Upper lobe of left lung (tissue), 4 donors: ENCODE measurements at regions not wholly inside any gene's neighbourhood (a gene's known extent, or its start where the extent isn't known, plus 50 kb on each side); places are given as distances from the start of the nearest gene placed in this dataset.

ENCODE experiments used
- CTCF ChIP-seq, 6 experiments: fragments of 450-650 bp in 4 of 6; fragments of 200-600 bp in 2 of 6; sonication (generic) in 2 of 6; IDR thresholded peaks; one replicate each; pipeline ENCODE4 v1.5.1; 2016 to 2019; ENCODE audit warnings: antibody characterized with exemption in 6 of 6
- EP300 ChIP-seq, 4 donors: sonication (generic); formaldehyde crosslinking; IDR thresholded peaks; one replicate each; pipeline ENCODE4 v1.5.1; 2017; ENCODE audit warnings: antibody characterized with exemption in 4 of 4, control low read depth in 2 of 4
- POLR2A ChIP-seq, 4 donors: fragments of 450-650 bp; IDR thresholded peaks; one replicate each; pipeline ENCODE4 v1.5.1; 2016 to 2017; ENCODE audit warnings: antibody characterized with exemption in 4 of 4, mild to moderate bottlenecking in 2 of 4

DNA sequence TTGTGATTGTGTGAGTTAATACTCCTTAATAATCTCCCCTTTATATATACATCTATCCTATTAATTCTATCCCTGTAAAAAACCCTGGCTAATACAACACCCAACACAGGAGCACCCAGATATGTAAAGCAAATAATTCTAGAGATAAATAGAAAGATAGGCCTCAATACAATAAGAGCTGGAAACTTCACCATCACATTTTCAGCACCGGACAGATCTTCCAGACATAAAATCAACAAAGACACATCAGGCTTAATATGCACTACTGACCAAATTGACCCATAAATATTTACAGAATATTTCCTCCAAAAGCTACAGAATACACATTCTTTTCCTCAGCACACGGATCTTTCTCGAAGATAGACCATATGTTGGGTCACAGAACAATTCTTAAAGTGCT lies 71.0 kb upstream of the ST8SIA4 start:
- no peak for TF ChIP-seq CTCF (IDR thresholded peaks at IDR 0.05)
- TF ChIP-seq POLR2A (IDR thresholded peaks at IDR 0.05), result no peak
- TF ChIP-seq EP300 (IDR thresholded peaks at IDR 0.05), result no peak
